ENCODE measurements at regions not wholly inside any gene's neighbourhood (a gene's known extent, or its start where the extent isn't known, plus 50 kb on each side); places are given as distances from the start of the nearest gene placed in this dataset.
"Not testable (repeated sequence)": the region's sequence is repeated elsewhere in the genome, so short reads cannot be mapped to it uniquely, and the experiment has no call there.

- intact Hi-C loops (cut with DNase I); ATAC-seq; DNase-seq (ENCODE audit: missing footprints): not testable (repeated sequence)
These were observed 271.8 kb upstream of the NBPF12 start for GRCh38 chr1:146666275-146666674.

GRCh38 chr1:146660242-146660641, 277.9 kb upstream of the NBPF12 start:
- intact Hi-C loops (cut with DNase I); DNase-seq (ENCODE audit: missing footprints); ATAC-seq: not testable (repeated sequence)

GRCh38 chr1:146656356-146657060, 281.6 kb upstream of the NBPF12 start:
- intact Hi-C loops (cut with DNase I); ATAC-seq; DNase-seq (ENCODE audit: missing footprints): not testable (repeated sequence)

GRCh38 chr1:146654763-146655162, 283.4 kb upstream of the NBPF12 start:
- intact Hi-C loops (cut with DNase I); DNase-seq (ENCODE audit: missing footprints); ATAC-seq: not testable (repeated sequence)

- DNase-seq (ENCODE audit: missing footprints); ATAC-seq; intact Hi-C loops (cut with DNase I): not testable (repeated sequence)
These were observed 292.0 kb upstream of the NBPF12 start for GRCh38 chr1:146645978-146646604.

GRCh38 chr1:146641534-146641933, 296.6 kb upstream of the NBPF12 start:
- intact Hi-C loops (cut with DNase I); DNase-seq (ENCODE audit: missing footprints); ATAC-seq: not testable (repeated sequence)

- intact Hi-C loops (cut with DNase I); DNase-seq (ENCODE audit: missing footprints): not testable (repeated sequence)
- ATAC-seq, result peak; percentile 91
These were observed 297.5 kb upstream of the NBPF12 start for GRCh38 chr1:146640671-146641070.

- DNase-seq (ENCODE audit: missing footprints); intact Hi-C loops (cut with DNase I): not testable (repeated sequence)
- ATAC-seq, result peak; percentile 81
These were observed 307.8 kb upstream of the NBPF12 start for GRCh38 chr1:146630302-146630701.

GRCh38 chr1:146618582-146618981, 319.5 kb upstream of the NBPF12 start:
- DNase-seq (ENCODE audit: missing footprints); intact Hi-C loops (cut with DNase I); ATAC-seq: not testable (repeated sequence)

- ATAC-seq; DNase-seq (ENCODE audit: missing footprints); intact Hi-C loops (cut with DNase I): not testable (repeated sequence)
These were observed 333.4 kb upstream of the NBPF12 start for GRCh38 chr1:146604681-146605080.

- intact Hi-C loops (cut with DNase I); DNase-seq (ENCODE audit: missing footprints); ATAC-seq: not testable (repeated sequence)
These were observed 337.3 kb upstream of the NBPF12 start for GRCh38 chr1:146600720-146601307.

- ATAC-seq; DNase-seq (ENCODE audit: missing footprints); intact Hi-C loops (cut with DNase I): not testable (repeated sequence)
These were observed 338.2 kb upstream of the NBPF12 start for GRCh38 chr1:146599906-146600305.

- intact Hi-C loops (cut with DNase I); ATAC-seq; DNase-seq (ENCODE audit: missing footprints): not testable (repeated sequence)
These were observed 352.4 kb upstream of the NOTCH2NLA start for GRCh38 chr1:146581229-146581628.

GRCh38 chr1:146567541-146567940, 338.7 kb upstream of the NOTCH2NLA start:
- intact Hi-C loops (cut with DNase I); DNase-seq (ENCODE audit: missing footprints); ATAC-seq: not testable (repeated sequence)

- ATAC-seq; DNase-seq (ENCODE audit: missing footprints); intact Hi-C loops (cut with DNase I): not testable (repeated sequence)
These were observed 329.2 kb upstream of the NOTCH2NLA start for GRCh38 chr1:146558032-146558431.

GRCh38 chr1:146556405-146556804, 327.6 kb upstream of the NOTCH2NLA start:
- ATAC-seq; intact Hi-C loops (cut with DNase I); DNase-seq (ENCODE audit: missing footprints): not testable (repeated sequence)

GRCh38 chr1:146552414-146552813, 323.6 kb upstream of the NOTCH2NLA start:
- DNase-seq (ENCODE audit: missing footprints); intact Hi-C loops (cut with DNase I); ATAC-seq: not testable (repeated sequence)

GRCh38 chr1:146548684-146549083, 319.9 kb upstream of the NOTCH2NLA start:
- ATAC-seq; intact Hi-C loops (cut with DNase I); DNase-seq (ENCODE audit: missing footprints): not testable (repeated sequence)

- ATAC-seq; intact Hi-C loops (cut with DNase I); DNase-seq (ENCODE audit: missing footprints): not testable (repeated sequence)
These were observed 317.4 kb upstream of the NOTCH2NLA start for GRCh38 chr1:146546189-146546588.
